Breast epithelium (tissue), 3 donors: ENCODE measurements at regions not wholly inside any gene's neighbourhood (a gene's known extent, or its start where the extent isn't known, plus 50 kb on each side); places are given as distances from the start of the nearest gene placed in this dataset.

Source experiments
- POLR2A ChIP-seq: fragments of 450-650 bp; IDR thresholded peaks from one replicate; pipeline ENCODE4 v1.6.1; 2016; ENCODE audit warnings: antibody characterized with exemption, mild to moderate bottlenecking, moderate library complexity
- POLR2AphosphoS5 ChIP-seq, 3 donors: sonication (generic); formaldehyde crosslinking; IDR thresholded peaks; one replicate each; pipeline ENCODE4 v1.6.1; 2017; ENCODE audit warnings: antibody characterized with exemption in 3 of 3
- TF ChIP-seq, protein P1 (sequence below), 3 donors: fragments of 450-650 bp; IDR thresholded peaks; one replicate each; pipeline ENCODE4 v1.5.1; 2016 to 2017; ENCODE audit warnings: antibody characterized with exemption in 3 of 3, mild to moderate bottlenecking in 3 of 3, moderate library complexity in 3 of 3

DNA sequence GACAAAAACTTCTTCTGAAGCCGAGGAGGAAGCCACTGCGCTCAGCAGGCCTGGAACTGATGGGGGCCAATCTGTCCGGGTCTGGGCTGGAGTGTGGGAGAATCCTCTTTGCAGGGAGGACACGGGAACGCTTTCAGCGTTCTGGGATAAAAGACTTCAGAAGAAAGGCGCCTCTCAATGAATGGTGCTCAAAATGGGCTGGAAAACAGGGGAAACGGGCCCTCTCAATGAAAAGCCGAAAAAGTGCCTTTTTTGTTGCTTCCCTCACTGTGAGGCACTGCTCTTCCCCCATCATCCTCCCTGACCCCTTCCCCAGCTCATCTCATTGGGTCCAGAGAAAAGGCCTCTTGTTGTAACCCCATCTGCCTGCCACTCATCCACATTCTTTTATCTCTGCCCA, 119.5 kb upstream of the LRIG1 start:
- no peak for TF ChIP-seq POLR2A
- TF ChIP-seq, protein P1, sequence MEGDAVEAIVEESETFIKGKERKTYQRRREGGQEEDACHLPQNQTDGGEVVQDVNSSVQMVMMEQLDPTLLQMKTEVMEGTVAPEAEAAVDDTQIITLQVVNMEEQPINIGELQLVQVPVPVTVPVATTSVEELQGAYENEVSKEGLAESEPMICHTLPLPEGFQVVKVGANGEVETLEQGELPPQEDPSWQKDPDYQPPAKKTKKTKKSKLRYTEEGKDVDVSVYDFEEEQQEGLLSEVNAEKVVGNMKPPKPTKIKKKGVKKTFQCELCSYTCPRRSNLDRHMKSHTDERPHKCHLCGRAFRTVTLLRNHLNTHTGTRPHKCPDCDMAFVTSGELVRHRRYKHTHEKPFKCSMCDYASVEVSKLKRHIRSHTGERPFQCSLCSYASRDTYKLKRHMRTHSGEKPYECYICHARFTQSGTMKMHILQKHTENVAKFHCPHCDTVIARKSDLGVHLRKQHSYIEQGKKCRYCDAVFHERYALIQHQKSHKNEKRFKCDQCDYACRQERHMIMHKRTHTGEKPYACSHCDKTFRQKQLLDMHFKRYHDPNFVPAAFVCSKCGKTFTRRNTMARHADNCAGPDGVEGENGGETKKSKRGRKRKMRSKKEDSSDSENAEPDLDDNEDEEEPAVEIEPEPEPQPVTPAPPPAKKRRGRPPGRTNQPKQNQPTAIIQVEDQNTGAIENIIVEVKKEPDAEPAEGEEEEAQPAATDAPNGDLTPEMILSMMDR (IDR thresholded peaks at IDR 0.05): no peak
- TF ChIP-seq POLR2AphosphoS5 (IDR thresholded peaks at IDR 0.05): no peak
